PFSK-1 (cell line): ENCODE measurements at regions not wholly inside any gene's neighbourhood (a gene's known extent, or its start where the extent isn't known, plus 50 kb on each side); places are given as distances from the start of the nearest gene placed in this dataset.

ENCODE experiments used
- FOXP2 ChIP-seq: optimal IDR thresholded peaks from 2 replicates; pipeline ENCODE3; 2011; ENCODE audit warnings: borderline replicate concordance, control low read depth, inconsistent platforms; ENCODE audit not compliant: insufficient read depth; ENCODE audit errors: extremely low read length, extremely low read depth
- POLR2AphosphoS5 ChIP-seq: IDR thresholded peaks from 2 replicates; pipeline ENCODE4 v1.6.1; 2012; ENCODE audit warnings: low read depth, mild to moderate bottlenecking, control low read depth, low read length, moderate library complexity
- SIN3A ChIP-seq: IDR thresholded peaks from 2 replicates; pipeline ENCODE4 v1.6.1; 2012; ENCODE audit warnings: mild to moderate bottlenecking, low read length, moderate library complexity, borderline replicate concordance; ENCODE audit not compliant: insufficient read depth
- TAF1 ChIP-seq: IDR thresholded peaks from 2 replicates; pipeline ENCODE4 v1.6.1; 2012; ENCODE audit warnings: low read length, control low read depth, borderline replicate concordance; ENCODE audit not compliant: insufficient read depth
- TF ChIP-seq, protein P1 (sequence below), 2 experiments: IDR thresholded peaks; 2 replicates each; pipeline versions ENCODE4 v1.6.1 to v1.8.0; 2011 to 2012; ENCODE audit warnings: low read depth in 2 of 2, low read length in 2 of 2, control low read depth in 1 of 2, inconsistent platforms in 1 of 2, mild to moderate bottlenecking in 1 of 2, moderate library complexity in 1 of 2; ENCODE audit not compliant: insufficient read depth in 1 of 2

DNA sequence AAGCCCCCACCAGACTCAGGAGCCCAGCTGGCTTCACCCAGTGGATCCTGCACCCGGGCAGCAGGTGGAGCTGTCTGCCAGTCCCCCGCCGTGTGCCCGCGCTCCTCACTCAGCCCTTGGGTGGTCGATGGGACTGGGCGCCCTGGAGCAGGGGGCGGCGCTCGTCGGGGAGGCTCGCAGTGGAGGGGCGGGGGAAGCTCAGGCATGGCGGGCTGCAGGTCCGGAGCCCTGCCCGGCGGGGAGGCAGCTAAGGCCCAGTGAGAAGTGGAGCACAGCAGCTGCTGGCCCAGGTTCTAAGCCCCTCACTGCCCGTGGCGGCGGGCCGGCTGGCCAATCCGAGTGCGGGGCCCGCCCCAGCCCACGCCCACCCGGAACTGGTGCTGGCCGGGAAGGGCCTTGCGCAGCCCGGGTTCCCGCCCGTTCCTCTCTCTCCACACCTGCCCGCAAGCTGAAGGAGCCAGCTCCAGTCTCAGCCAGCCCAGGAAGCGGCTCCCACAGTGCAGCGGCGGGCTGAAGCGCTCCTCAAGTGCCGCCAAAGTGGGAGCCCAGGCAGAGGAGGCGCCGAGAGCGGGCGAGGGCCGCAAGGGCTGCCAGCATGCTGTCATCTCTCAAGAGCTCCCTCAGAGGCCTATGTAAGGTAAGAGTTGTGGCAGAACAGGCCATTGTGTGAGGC, 1307.8 kb upstream of the TMEFF2 start:
- no peak for TF ChIP-seq SIN3A
- no peak for TF ChIP-seq POLR2AphosphoS5
- TF ChIP-seq, protein P1, sequence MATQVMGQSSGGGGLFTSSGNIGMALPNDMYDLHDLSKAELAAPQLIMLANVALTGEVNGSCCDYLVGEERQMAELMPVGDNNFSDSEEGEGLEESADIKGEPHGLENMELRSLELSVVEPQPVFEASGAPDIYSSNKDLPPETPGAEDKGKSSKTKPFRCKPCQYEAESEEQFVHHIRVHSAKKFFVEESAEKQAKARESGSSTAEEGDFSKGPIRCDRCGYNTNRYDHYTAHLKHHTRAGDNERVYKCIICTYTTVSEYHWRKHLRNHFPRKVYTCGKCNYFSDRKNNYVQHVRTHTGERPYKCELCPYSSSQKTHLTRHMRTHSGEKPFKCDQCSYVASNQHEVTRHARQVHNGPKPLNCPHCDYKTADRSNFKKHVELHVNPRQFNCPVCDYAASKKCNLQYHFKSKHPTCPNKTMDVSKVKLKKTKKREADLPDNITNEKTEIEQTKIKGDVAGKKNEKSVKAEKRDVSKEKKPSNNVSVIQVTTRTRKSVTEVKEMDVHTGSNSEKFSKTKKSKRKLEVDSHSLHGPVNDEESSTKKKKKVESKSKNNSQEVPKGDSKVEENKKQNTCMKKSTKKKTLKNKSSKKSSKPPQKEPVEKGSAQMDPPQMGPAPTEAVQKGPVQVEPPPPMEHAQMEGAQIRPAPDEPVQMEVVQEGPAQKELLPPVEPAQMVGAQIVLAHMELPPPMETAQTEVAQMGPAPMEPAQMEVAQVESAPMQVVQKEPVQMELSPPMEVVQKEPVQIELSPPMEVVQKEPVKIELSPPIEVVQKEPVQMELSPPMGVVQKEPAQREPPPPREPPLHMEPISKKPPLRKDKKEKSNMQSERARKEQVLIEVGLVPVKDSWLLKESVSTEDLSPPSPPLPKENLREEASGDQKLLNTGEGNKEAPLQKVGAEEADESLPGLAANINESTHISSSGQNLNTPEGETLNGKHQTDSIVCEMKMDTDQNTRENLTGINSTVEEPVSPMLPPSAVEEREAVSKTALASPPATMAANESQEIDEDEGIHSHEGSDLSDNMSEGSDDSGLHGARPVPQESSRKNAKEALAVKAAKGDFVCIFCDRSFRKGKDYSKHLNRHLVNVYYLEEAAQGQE (IDR thresholded peaks at IDR 0.05; ENCODE audit: insufficient read depth in 1 of 2, low read depth in 2 of 2, low read length in 2 of 2) = no peak
- no peak for TF ChIP-seq TAF1
- no peak for TF ChIP-seq FOXP2
